HuH-7.5 (cell line): ENCODE measurements at regions not wholly inside any gene's neighbourhood (a gene's known extent, or its start where the extent isn't known, plus 50 kb on each side); places are given as distances from the start of the nearest gene placed in this dataset.

Source experiments
- DNase-seq: peaks from one replicate; pipeline ENCODE4 v3.0.0; 2011; ENCODE audit warnings: low spot score

GRCh38 chr21:26784974-26785373, 60.2 kb downstream of the ADAMTS1 start:
- no peak for DNase-seq

- no peak for DNase-seq
Observed at GRCh38 chr21:26783466-26784195, 61.6 kb downstream of the ADAMTS1 start.

GRCh38 chr21:26782747-26783146, 62.5 kb downstream of the ADAMTS1 start:
- no peak for DNase-seq

GRCh38 chr21:26782331-26782730, 62.9 kb downstream of the ADAMTS1 start:
- no peak for DNase-seq

- DNase-seq, result no peak
Observed at GRCh38 chr21:26781331-26781730, 63.9 kb downstream of the ADAMTS1 start.

- DNase-seq, result no peak
Observed at GRCh38 chr21:26777166-26777565, 68.0 kb downstream of the ADAMTS1 start.

- no peak for DNase-seq
Observed at GRCh38 chr21:26776310-26777021, 68.7 kb downstream of the ADAMTS1 start.

- DNase-seq, result no peak
Observed at GRCh38 chr21:26773058-26773457, 72.2 kb downstream of the ADAMTS1 start.

- no peak for DNase-seq
Observed at GRCh38 chr21:26769613-26770188, 75.5 kb downstream of the ADAMTS1 start.

- no peak for DNase-seq
Observed at GRCh38 chr21:26766826-26767325, 78.3 kb downstream of the ADAMTS1 start.

- DNase-seq, result no peak
Observed at GRCh38 chr21:26761174-26761915, 83.9 kb downstream of the ADAMTS1 start.

- DNase-seq, result no peak
Observed at GRCh38 chr21:26759731-26760130, 85.5 kb downstream of the ADAMTS1 start.

- no peak for DNase-seq
Observed at GRCh38 chr21:26758083-26758880, 86.9 kb downstream of the ADAMTS1 start.

GRCh38 chr21:26756491-26757159, 88.6 kb downstream of the ADAMTS1 start:
- DNase-seq, result no peak

- DNase-seq, result no peak
Observed at GRCh38 chr21:26754853-26755252, 90.4 kb downstream of the ADAMTS1 start.

- DNase-seq, result no peak
Observed at GRCh38 chr21:26753822-26754221, 91.4 kb downstream of the ADAMTS1 start.

GRCh38 chr21:26752849-26753248, 92.4 kb downstream of the ADAMTS1 start:
- DNase-seq, result no peak

GRCh38 chr21:26751305-26751704, 93.9 kb downstream of the ADAMTS1 start:
- DNase-seq, result no peak

- no peak for DNase-seq
Observed at GRCh38 chr21:26748066-26748465, 97.1 kb downstream of the ADAMTS1 start.

- no peak for DNase-seq
Observed at GRCh38 chr21:26747216-26747615, 98.0 kb downstream of the ADAMTS1 start.

- no peak for DNase-seq
Observed at GRCh38 chr21:26743524-26743923, 101.7 kb downstream of the ADAMTS1 start.
